Progenitor cell of endocrine pancreas (in vitro differentiated cells): ENCODE measurements at regions not wholly inside any gene's neighbourhood (a gene's known extent, or its start where the extent isn't known, plus 50 kb on each side); places are given as distances from the start of the nearest gene placed in this dataset.
"Not testable (repeated sequence)": the region's sequence is repeated elsewhere in the genome, so short reads cannot be mapped to it uniquely, and the experiment has no call there.

Experiments
- DNase-seq: peaks from one replicate; pipeline ENCODE4 v3.0.0; 2021; ENCODE audit warnings: low spot score; ENCODE audit not compliant: unreplicated experiment
- H3K27ac Mint-ChIP-seq: 2 replicates; pipeline ENCODE4 v1.8.0; 2021; ENCODE audit warnings: mild to moderate bottlenecking, moderate library complexity, mixed read lengths
- H3K27me3 Mint-ChIP-seq: 2 replicates; pipeline ENCODE4 v1.8.0; 2021; ENCODE audit warnings: mixed read lengths
- H3K36me3 Mint-ChIP-seq: 2 replicates; pipeline ENCODE4 v1.8.0; 2022; ENCODE audit warnings: mixed read lengths; ENCODE audit not compliant: insufficient read depth
- H3K4me1 Mint-ChIP-seq: 2 replicates; pipeline ENCODE4 v1.8.0; 2021; ENCODE audit warnings: low read depth, mixed read lengths
- H3K4me3 Mint-ChIP-seq: 2 replicates; pipeline ENCODE4 v1.8.0; 2021; ENCODE audit warnings: low read depth, mild to moderate bottlenecking, moderate library complexity, mixed read lengths
- H3K9me3 Mint-ChIP-seq: 2 replicates; pipeline ENCODE4 v1.8.0; 2021; ENCODE audit warnings: low read depth, mixed read lengths
- CTCF ChIP-seq: fragments of 200-600 bp; sonication (generic); IDR thresholded peaks from one replicate; pipeline ENCODE4 v1.5.0; 2021; ENCODE audit warnings: antibody characterized with exemption, mild to moderate bottlenecking; ENCODE audit not compliant: unreplicated experiment

GRCh38 chr18:47654988-47655387 is 275.5 kb downstream of the SMAD2 start:
- Mint-ChIP-seq H3K4me3 (no peak overlapping the region), H3K36me3 (peaks cover 2% of the 10 kb centered on the region), H3K9me3 (peaks cover 4% of the 10 kb centered on the region), H3K27ac (no peak overlapping the region), H3K27me3 (peaks cover 31% of the 10 kb centered on the region), H3K4me1 (no peaks in the 10 kb centered on the region)
- no peak for DNase-seq
- no peak for TF ChIP-seq CTCF

GRCh38 chr18:47644896-47645295 is 285.6 kb downstream of the SMAD2 start:
- H3K27ac Mint-ChIP-seq, result no peak overlapping the region
- H3K36me3 Mint-ChIP-seq, result no peaks in the 10 kb centered on the region
- TF ChIP-seq CTCF, result no peak
- peaks cover 1% of the 10 kb centered on the region for H3K27me3 Mint-ChIP-seq
- no peak overlapping the region for H3K4me3 Mint-ChIP-seq
- H3K4me1 Mint-ChIP-seq, result no peaks in the 10 kb centered on the region
- H3K9me3 Mint-ChIP-seq, result peaks cover 5% of the 10 kb centered on the region
- DNase-seq, result no peak

- not testable (repeated sequence) for H3K4me1 Mint-ChIP-seq, H3K4me3 Mint-ChIP-seq
Observed at GRCh38 chr18:47637551-47637950, 292.9 kb downstream of the SMAD2 start.

GRCh38 chr18:47635416-47635815 is 295.0 kb downstream of the SMAD2 start:
- Mint-ChIP-seq H3K4me1 (no peaks in the 10 kb centered on the region), H3K9me3 (no peaks in the 10 kb centered on the region), H3K27me3 (peaks cover 5% of the 10 kb centered on the region), H3K36me3 (no peaks in the 10 kb centered on the region), H3K4me3 (no peak overlapping the region), H3K27ac (no peak overlapping the region)
- TF ChIP-seq CTCF, result no peak
- DNase-seq, result no peak

More at GRCh38 chr18:47637551-47637950, 292.9 kb downstream of the SMAD2 start:
- H3K36me3 Mint-ChIP-seq, DNase-seq, H3K27ac Mint-ChIP-seq, H3K9me3 Mint-ChIP-seq, H3K27me3 Mint-ChIP-seq: not testable (repeated sequence)

GRCh38 chr18:47632970-47633635 is 297.4 kb downstream of the SMAD2 start:
- Mint-ChIP-seq H3K9me3 (no peaks in the 10 kb centered on the region), H3K4me1 (no peaks in the 10 kb centered on the region), H3K36me3 (no peaks in the 10 kb centered on the region), H3K27me3 (peaks cover 25% of the 10 kb centered on the region), H3K27ac (no peak overlapping the region), H3K4me3 (no peak overlapping the region)
- no peak for TF ChIP-seq CTCF
- DNase-seq, result no peak

GRCh38 chr18:47628893-47629292 is 301.6 kb downstream of the SMAD2 start:
- Mint-ChIP-seq H3K36me3 (no peaks in the 10 kb centered on the region), H3K9me3 (no peaks in the 10 kb centered on the region), H3K27ac (no peak overlapping the region), H3K27me3 (peaks cover 49% of the 10 kb centered on the region), H3K4me1 (no peaks in the 10 kb centered on the region), H3K4me3 (no peak overlapping the region)
- DNase-seq, result no peak
- TF ChIP-seq CTCF, result no peak
